GM18505 (cell line): ENCODE measurements at regions not wholly inside any gene's neighbourhood (a gene's known extent, or its start where the extent isn't known, plus 50 kb on each side); places are given as distances from the start of the nearest gene placed in this dataset.

ENCODE experiments used
- ATAC-seq: cut with Tn5 transposase; IDR thresholded peaks from one replicate; pipeline ENCODE4 v1.9.1; 2021; ENCODE audit not compliant: unreplicated experiment
- POLR2A ChIP-seq: IDR thresholded peaks from 4 replicates; pipeline ENCODE4 v1.6.1; 2011; ENCODE audit warnings: borderline replicate concordance; ENCODE audit not compliant: insufficient read depth, insufficient read length; ENCODE audit errors: extremely low read depth

DNA sequence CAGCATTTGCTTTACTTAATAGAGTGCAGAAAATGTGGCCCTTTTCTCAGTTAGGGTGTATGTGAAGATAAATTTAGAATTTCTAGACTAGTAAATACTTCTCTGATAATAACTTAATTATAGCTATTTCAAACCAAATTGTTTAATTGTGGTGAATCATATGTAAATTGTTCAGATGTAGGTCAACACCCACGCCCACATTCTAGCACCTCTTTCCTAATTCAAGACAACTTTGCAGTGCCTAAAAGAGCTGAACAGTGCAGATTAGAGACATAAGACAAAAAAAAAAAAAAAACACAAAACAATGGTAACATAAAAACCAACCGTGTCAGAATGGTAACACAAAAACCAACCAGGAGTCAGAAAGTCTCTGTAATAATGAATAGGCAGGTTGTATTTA, 758.3 kb downstream of the USP25 start:
- ATAC-seq = no peak
- no peak for TF ChIP-seq POLR2A

DNA sequence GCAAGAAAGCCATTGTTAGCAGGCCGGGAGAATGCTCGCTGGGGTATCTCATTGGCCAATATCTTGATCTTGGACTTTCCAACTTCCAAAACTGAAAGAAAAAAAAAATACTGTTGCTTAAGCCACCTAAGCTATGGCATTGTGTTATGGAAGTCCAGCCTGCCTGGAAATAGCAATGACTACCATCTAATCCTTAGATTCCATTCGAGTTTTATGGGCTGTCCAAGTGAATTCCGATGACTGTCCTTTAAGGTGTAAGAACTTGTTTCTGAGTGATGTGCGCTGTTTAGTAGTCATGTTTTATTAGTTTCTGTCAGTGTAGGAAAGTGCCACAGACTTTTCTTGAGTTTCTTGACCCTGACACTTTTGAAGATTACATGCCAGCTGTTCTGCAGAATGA, 762.6 kb downstream of the USP25 start:
- no peak for ATAC-seq
- TF ChIP-seq POLR2A = no peak

- TF ChIP-seq POLR2A = no peak
- no peak for ATAC-seq
These were observed 763.1 kb downstream of the USP25 start for GRCh38 chr21:16492892-16493291.

DNA sequence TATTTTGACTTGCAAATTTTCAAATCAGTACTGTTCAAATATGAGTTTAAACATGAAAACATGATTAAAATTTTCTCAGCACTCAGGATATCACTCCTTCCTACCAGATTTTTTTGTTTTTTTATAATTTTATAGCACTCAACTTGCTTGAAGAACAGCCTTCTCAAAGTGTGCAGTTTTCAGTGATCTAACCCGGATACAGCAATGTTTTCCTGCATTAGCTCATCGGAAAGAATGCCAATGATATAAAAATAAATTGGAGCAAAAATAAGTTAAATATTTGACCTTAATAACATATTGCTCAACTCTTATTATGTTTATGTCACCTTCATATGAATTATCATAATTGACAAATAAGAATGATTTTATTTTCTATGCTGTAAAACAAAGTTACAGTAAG, 766.8 kb downstream of the USP25 start:
- no peak for TF ChIP-seq POLR2A
- no peak for ATAC-seq

DNA sequence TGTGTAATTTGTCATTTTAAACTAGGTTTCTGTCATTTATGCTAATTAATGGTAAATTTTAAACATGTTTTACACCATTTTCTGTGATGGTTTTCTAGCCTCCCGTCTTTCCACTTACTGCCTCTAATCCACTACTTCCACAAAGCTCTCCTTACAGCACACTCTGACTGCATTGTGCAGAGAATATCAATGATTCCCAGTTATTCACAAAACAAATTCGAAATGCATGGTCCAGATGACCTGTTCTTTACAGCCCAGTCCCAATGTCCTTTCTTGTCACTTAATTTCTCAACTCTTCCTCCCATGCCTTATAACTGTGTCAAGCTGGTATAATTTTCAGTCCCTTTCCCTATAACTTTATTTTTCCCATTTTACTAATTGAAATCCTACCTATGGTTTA, 770.5 kb downstream of the USP25 start:
- TF ChIP-seq POLR2A = no peak
- ATAC-seq = no peak

GRCh38 chr21:16502273-16502672, 772.5 kb downstream of the USP25 start:
- no peak for TF ChIP-seq POLR2A
- ATAC-seq = no peak

GRCh38 chr21:16502897-16503296, 773.1 kb downstream of the USP25 start:
- ATAC-seq = no peak

DNA sequence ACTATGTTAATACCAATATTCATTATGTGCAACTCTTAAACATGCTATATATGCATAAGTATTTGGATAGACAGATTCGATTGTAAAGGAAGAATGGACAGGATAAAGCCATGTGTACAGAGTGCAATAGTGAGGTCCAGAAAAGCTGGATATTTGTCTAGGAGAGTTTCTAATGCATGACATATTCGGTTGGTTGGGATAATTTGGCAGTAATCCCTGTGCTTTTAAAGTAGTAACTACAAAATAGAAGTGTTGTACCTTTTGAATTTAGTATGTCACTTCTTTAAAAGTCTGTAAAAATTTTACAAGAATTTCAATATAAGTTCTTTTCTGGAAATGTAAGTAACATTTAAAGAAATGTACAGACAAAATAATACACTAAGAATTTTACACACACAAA, 774.5 kb downstream of the USP25 start:
- no peak for ATAC-seq
- TF ChIP-seq POLR2A = no peak

More at GRCh38 chr21:16502897-16503296, 773.1 kb downstream of the USP25 start:
- TF ChIP-seq POLR2A = no peak

DNA sequence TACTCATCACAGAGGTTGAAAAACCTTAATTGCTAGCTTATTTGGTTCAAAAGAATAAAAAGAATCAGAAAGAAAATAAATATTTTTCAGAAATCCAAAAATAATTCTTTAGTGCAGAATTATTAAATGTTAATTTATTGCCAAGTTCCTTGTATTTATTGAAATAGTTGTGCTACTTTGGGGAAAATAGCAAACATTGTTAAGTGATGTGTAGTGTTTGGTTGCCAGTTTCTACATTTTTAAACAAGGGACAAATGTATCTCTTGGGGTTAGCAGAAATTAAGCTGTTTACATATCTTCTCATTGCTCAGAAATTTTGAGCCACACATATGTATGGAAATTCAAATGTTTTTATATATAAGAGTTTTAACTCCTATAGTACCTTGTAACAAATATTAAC, 775.0 kb downstream of the USP25 start:
- no peak for TF ChIP-seq POLR2A
- no peak for ATAC-seq

- no peak for TF ChIP-seq POLR2A
- no peak for ATAC-seq
These were observed 779.7 kb downstream of the USP25 start for GRCh38 chr21:16509476-16509875.

DNA sequence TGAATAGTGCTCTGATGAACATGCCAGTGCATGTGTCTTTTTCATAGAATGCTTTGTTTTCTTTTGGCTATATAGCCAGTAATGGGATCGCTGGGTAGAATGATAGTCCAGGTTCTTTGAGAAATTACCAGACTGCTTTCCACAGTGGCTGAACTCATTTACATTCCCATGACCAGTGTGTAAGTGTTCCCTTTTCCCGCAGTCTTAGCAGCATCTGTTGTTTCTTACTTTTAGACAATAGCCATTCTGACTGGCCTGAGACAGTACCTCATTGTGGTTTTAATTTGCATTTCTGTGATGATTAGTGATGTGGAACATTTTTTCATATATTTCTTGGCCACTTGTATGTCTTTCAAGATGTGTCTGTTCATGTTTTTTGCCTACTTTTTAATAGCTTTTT, 784.5 kb downstream of the USP25 start:
- TF ChIP-seq POLR2A = no peak
- no peak for ATAC-seq

DNA sequence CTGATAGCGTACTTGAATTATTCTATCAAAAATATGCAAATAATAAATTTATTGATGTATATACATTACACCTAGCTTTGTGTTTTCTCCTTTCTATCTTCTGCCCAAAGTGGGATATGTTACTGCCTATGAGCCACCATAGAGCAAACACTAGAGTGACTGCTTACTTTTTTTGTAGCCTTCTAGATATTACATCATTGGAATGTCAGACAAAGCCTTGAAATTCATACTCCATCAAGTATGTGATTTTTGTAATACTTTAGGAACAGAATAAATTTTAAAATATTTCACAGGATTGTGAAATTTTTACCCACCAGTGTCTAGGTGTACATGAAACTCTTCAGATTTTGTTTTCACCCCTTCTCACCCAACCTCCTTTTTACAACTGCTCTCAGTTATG, 787.6 kb downstream of the USP25 start:
- TF ChIP-seq POLR2A = no peak
- no peak for ATAC-seq

DNA sequence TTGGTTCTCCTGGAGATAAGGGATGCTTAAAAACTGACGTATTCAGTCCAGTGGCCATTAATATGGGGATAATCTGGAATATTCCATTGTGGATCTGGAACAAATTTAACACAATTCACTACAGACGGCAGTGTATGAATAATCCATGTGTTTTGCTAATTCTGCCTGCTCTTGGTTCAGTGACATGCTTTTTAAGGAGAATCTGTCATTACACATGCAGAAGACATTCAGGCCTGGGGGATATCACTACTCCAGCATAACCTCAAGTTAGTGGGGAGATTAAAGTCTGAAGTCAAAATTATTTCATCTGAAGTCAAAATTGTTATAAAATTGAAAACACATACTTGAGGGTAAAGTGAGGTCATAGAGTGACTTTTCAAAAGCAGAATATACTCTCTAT, 789.3 kb downstream of the USP25 start:
- TF ChIP-seq POLR2A = no peak

DNA sequence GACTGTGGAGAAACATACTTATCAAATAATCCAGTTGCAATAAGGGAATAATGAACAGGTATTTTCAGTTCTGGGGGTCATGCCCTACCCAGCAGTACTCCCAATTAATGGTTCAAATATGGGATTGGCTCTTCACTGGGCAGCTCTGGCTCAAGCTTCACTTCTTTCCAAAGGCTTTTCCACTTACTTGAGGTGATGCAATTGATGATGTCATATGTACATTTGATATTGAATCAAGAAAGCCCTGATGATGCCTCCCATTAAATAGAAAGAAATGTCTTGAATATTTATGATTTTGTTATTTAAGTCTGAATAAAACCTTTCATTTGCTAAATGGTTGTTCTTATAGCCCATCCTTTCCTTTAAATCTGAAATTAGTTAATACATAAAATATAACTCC, 789.9 kb downstream of the USP25 start:
- no peak for ATAC-seq
- no peak for TF ChIP-seq POLR2A

More for the DNA sequence above, 789.3 kb downstream of the USP25 start:
- no peak for ATAC-seq

DNA sequence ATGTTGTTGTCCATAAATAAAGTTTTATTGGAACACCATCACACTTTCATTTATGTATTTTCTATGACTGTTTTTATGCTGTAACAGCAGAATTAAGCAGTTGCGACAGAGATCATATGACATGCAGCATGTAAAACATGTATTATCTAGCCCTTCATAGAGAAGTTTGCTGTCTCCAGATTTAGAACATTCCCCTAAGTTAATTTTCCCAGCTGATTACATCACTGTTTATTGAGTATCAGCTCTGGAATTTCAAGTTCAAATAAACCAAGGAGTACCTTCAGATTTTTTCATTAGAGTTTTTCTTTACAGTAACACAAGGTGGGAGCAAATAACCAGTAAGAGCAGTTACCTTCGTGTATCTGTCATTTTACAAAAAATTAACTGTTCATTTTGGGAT, 792.8 kb downstream of the USP25 start:
- no peak for ATAC-seq
- TF ChIP-seq POLR2A = no peak
